GM10266 (cell line): ENCODE measurements at regions not wholly inside any gene's neighbourhood (a gene's known extent, or its start where the extent isn't known, plus 50 kb on each side); places are given as distances from the start of the nearest gene placed in this dataset.

ENCODE experiments used
- DNase-seq: peaks from one replicate; pipeline ENCODE4 v3.0.0; 2012; ENCODE audit errors: extremely low spot score
- CTCF ChIP-seq: IDR thresholded peaks from 2 replicates; pipeline ENCODE4 v1.5.1; 2012; ENCODE audit warnings: mild to moderate bottlenecking, low read depth; ENCODE audit not compliant: control insufficient read depth, insufficient read depth; ENCODE audit errors: missing control alignments

- no peak for TF ChIP-seq CTCF
- DNase-seq, result no peak
Observed at GRCh38 chr3:135448520-135448919, 517.0 kb upstream of the PPP2R3A start.

- DNase-seq, result no peak
- TF ChIP-seq CTCF, result no peak
Observed at GRCh38 chr3:135449046-135449445, 516.5 kb upstream of the PPP2R3A start.

- TF ChIP-seq CTCF, result no peak
- no peak for DNase-seq
Observed at GRCh38 chr3:135451037-135451785, 514.3 kb upstream of the PPP2R3A start.

GRCh38 chr3:135452881-135453280 lies 512.6 kb upstream of the PPP2R3A start:
- no peak for TF ChIP-seq CTCF
- no peak for DNase-seq

- TF ChIP-seq CTCF, result no peak
- no peak for DNase-seq
Observed at GRCh38 chr3:135453326-135453725, 512.2 kb upstream of the PPP2R3A start.

- no peak for TF ChIP-seq CTCF
- DNase-seq, result no peak
Observed at GRCh38 chr3:135454890-135455289, 510.6 kb upstream of the PPP2R3A start.

GRCh38 chr3:135456108-135456790 lies 509.3 kb upstream of the PPP2R3A start:
- no peak for DNase-seq
- TF ChIP-seq CTCF, result no peak
